ENCODE measurements at regions not wholly inside any gene's neighbourhood (a gene's known extent, or its start where the extent isn't known, plus 50 kb on each side); places are given as distances from the start of the nearest gene placed in this dataset.
"Not testable (repeated sequence)": the region's sequence is repeated elsewhere in the genome, so short reads cannot be mapped to it uniquely, and the experiment has no call there.

- DNase-seq, result no peak
Observed at GRCh38 chr7:156021471-156021870, 209.2 kb upstream of the SHH start.

GRCh38 chr7:156020566-156020965, 208.3 kb upstream of the SHH start:
- no peak for DNase-seq

GRCh38 chr7:156019776-156020565, 207.7 kb upstream of the SHH start:
- DNase-seq, result no peak

GRCh38 chr7:156019308-156019707, 207.0 kb upstream of the SHH start:
- no peak for DNase-seq

DNA sequence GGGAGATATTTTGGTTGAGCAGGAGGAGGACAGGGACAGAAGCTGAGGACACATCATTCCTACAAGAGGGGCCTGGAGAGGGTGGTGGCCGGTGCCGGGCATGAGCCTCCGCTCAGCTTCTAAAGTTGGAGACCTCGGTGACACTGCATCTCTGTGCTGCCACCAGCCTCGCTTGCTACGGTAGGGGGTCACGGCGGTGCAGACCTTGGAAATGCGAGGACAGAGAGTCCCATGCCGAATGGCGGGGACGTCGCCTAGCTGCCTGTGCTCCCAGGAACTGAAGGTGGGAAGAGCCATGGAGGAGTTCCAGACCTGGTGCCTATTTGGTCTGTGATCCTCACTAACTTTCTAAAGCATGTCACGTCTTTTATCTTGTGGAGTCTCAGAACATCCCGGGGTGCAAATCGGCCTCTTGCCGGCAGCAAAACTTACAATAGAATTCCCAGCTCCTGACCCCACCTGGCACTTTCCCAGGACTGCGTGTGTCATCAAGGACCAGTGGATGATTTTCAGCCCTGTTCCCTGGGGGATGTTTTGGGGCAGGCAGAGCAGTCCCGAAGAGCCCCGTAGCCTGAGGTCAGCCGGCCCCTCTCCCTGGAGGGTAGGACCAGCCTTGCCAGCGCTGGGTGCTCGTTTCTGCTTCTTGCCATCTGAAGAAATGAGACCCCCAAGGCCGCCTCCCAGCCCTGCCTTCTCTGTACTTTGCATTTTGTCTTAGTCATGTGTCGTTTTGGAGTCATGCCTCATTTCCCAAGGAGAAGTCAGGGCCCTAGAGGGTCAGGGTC, 205.8 kb upstream of the SHH start:
- no peak for DNase-seq

DNA sequence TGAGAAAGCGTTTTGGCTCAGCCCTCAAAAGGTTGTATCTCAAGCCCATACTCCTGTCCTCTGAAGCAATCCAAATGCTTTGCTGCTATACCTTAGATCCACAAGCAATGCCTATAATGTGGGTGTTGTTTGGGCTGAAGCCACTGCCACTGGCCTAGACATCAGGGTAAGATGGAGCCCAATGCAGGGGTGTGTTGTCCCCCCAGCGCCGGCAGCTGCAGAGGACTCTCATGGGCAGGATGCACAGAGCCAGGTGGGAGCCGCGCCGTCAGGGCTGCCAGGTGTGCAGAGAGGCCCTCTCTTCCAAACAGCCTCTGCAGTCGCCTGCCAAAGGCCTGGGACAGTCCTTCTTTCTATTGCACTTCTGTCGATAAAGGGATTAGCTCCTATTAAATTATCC, 205.2 kb upstream of the SHH start:
- no peak for DNase-seq

GRCh38 chr7:156015237-156016020, 203.2 kb upstream of the SHH start:
- no peak for DNase-seq

- no peak for DNase-seq
Observed at GRCh38 chr7:156014808-156015207, 202.5 kb upstream of the SHH start.

- no peak for DNase-seq
Observed at GRCh38 chr7:156014201-156014600, 201.9 kb upstream of the SHH start.

GRCh38 chr7:156012412-156012811, 200.1 kb upstream of the SHH start:
- no peak for DNase-seq

DNA sequence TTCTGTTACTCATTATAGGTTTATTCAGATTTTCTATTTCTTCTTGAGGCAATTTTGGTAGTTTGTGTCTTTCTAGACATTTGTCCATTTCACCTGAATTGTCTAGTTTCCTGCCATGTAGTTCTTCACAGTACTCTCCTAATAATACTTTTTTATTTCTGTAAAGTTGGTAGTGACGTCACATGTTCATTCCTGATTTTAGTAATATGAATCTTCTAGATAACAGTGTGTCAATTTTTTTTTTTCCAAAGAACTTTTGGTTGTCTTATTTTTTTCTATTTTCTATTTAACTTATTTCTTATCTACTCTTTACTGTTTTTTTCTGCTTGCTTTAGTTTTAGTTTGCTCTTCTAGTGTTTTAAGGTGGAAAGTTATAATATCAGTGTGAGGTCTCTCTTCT, 197.3 kb upstream of the SHH start:
- no peak for DNase-seq

DNA sequence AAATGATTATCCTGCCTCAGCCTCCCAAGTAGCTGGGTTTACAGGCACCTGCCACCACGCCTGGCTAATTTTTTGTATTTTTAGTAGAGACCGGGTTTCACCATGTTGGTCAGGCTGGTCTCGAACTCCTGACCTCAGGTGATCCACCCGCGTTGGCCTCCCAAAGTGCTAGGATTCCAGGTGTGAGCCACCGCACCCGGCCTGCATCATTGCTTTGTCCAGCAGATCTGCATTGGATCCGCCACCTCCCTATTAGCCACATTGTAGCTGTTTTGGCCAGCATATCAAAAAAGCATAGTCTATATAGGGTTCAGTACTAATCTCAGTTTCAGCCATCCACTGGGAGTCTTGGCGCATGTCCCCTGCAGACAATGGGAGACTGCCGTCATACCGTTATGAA, 194.6 kb upstream of the SHH start:
- not testable (repeated sequence) for DNase-seq

DNA sequence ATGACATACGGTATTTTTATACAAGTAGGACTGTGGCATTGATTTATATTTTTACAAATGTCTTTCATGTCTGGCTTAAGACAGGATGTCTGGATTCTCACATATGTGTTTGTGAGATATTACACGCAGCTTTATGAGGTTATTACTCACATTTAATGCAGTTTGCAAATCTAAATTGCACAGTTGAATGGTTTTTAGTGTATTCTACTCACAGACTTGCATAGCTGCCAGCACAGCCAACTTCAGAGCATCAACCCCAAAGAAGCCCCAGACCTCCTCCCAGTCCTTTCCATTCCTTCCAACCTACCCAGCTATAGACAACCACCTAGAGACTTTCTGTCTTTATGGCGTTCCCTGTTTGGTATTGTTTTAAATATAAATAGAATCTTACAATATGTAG, 193.8 kb upstream of the SHH start:
- DNase-seq, result no peak

GRCh38 chr7:156005202-156005691, 193.0 kb upstream of the SHH start:
- no peak for DNase-seq

- DNase-seq, result no peak
Observed at GRCh38 chr7:156004265-156005201, 192.3 kb upstream of the SHH start.

GRCh38 chr7:156003220-156004162, 191.2 kb upstream of the SHH start:
- DNase-seq, result no peak

- no peak for DNase-seq
Observed at GRCh38 chr7:156002362-156003066, 190.3 kb upstream of the SHH start.

DNA sequence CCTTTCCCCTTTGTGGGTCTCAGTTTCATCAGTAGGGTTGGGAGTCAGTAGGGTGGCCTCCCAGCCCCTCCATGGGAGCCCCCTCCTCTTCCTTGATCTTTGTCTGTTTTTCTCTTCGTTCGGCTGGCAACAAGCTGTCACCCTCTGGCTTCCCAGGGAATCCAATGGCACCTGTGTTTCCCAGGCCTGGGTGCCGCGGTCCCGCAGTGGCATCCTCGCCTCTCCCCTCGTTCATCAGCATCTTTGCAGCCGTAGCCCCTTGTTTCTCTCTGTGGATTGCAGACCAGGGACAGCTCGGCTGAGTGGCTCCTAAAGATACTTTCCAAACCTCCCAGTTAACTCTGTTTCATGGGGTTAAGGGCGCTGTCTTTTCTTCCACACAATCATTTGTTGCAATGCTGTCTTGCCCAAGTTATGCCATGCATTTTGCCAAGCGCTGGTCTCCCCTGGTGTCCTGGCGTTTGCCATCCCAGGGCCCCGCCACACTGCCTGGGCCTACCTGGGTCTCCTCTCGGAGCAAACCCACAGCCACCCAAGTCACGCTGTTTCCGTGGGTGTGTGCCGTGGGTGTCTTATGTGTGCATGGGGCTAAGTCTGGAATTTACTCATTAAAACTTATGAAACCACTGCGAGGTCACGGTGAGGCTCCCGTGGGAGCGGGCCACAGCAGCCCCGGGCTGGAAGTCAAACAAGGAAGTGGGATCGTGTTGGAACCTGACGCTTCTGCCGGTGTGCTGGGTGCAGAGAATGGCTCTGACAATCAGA, 189.4 kb upstream of the SHH start:
- no peak for DNase-seq

GRCh38 chr7:156000601-156001396, 188.5 kb upstream of the SHH start:
- no peak for DNase-seq

Data from activated naive CD4-positive, alpha-beta T cell (primary cell).